ENCODE measurements at regions not wholly inside any gene's neighbourhood (a gene's known extent, or its start where the extent isn't known, plus 50 kb on each side); places are given as distances from the start of the nearest gene placed in this dataset.

- Histone ChIP-seq H3K27me3 (ENCODE audit: control insufficient read depth, insufficient read depth, low read length) (no peaks in the 10 kb centered on the region), H4K20me1 (ENCODE audit: insufficient read depth, low read length) (no peaks in the 10 kb centered on the region), H3K27ac (ENCODE audit: insufficient read depth, low read length) (no peak overlapping the region), H2BK15ac (ENCODE audit: low read depth, low read length) (no peak overlapping the region), H3K4me3 (ENCODE audit: insufficient read depth, low read depth, low read length) (no peak overlapping the region), H4K91ac (ENCODE audit: insufficient read depth, low read depth, low read length) (no peak overlapping the region), H3K9ac (ENCODE audit: low read depth, low read length) (no peak overlapping the region), H2AK5ac (ENCODE audit: low read depth, low read length) (no peak overlapping the region), H2BK120ac (ENCODE audit: low read depth, low read length) (no peak overlapping the region), H4K8ac (ENCODE audit: low read depth in 2 of 2, low read length in 2 of 2) (no peak overlapping the region), H3K36me3 (ENCODE audit: control insufficient read depth, insufficient read depth, low read length) (no peaks in the 10 kb centered on the region), H3K9me1 (ENCODE audit: insufficient read depth, low read length) (no peaks in the 10 kb centered on the region), H3K4ac (ENCODE audit: low read depth, low read length) (no peak overlapping the region), H2BK5ac (ENCODE audit: low read depth, low read length, poor library complexity, severe bottlenecking) (no peak overlapping the region), H3K4me2 (ENCODE audit: low read depth, low read length) (no peak overlapping the region), H3K23ac (ENCODE audit: low read depth, low read length) (no peak overlapping the region), H2BK20ac (ENCODE audit: low read depth, low read length) (no peak overlapping the region), H3K14ac (replicated peaks; ENCODE audit: low read depth, low read length) (no peak overlapping the region), H3K18ac (ENCODE audit: low read depth, low read length) (no peak overlapping the region), H3K4me1 (ENCODE audit: control insufficient read depth, insufficient read depth, low read length) (no peaks in the 10 kb centered on the region), H2AK9ac (replicated peaks; ENCODE audit: low read depth, low read length, poor library complexity) (no peak overlapping the region), H3K56ac (ENCODE audit: extremely low read depth, insufficient read depth, low read length) (no peak overlapping the region), H3K9me3 (ENCODE audit: control insufficient read depth, insufficient read depth, low read length) (peaks cover 43% of the 10 kb centered on the region), H4K5ac (ENCODE audit: low read depth, low read length) (no peak overlapping the region), H3K79me1 (ENCODE audit: low read depth in 1 of 2, low read length in 2 of 2) (no peaks in the 10 kb centered on the region), H2AFZ (replicated peaks; ENCODE audit: low read length, poor library complexity) (no peak overlapping the region)
- DNase-seq: no peak
- dilution Hi-C loops (cut with HindIII; ENCODE audit: low sequenced_read_pairs, unreplicated experiment): no loop called here
- CTCF ChIA-PET: no interaction called here
- POLR2A ChIA-PET (ENCODE audit: unreplicated experiment): no interaction called here
- no CpG with 5 or more reads among the region's 3 CpGs for WGBS, 2 experiments (ENCODE audit: extremely low coverage in 2 of 2, insufficient read length in 1 of 2)
- intact Hi-C loops (cut with micrococcal nuclease): no loop called here
- no TSS peak for BruUV-seq (replicated peaks)
- TF ChIP-seq RFX5 (IDR thresholded peaks at IDR 0.05; ENCODE audit: low read depth, low read length) (no peak), SMC3 (IDR thresholded peaks at IDR 0.05; ENCODE audit: low read depth, low read length) (no peak), RCOR1 (IDR thresholded peaks at IDR 0.05; ENCODE audit: insufficient replicate concordance, low read length) (no peak), RAD21 (IDR thresholded peaks at IDR 0.05; ENCODE audit: low read length) (no peak), CEBPB (IDR thresholded peaks at IDR 0.05; ENCODE audit: low read depth, low read length) (no peak), NFE2L2 (IDR thresholded peaks at IDR 0.05; ENCODE audit: low read depth, low read length) (no peak), FOS (IDR thresholded peaks at IDR 0.05; ENCODE audit: low read depth, low read length) (no peak), MAZ (IDR thresholded peaks at IDR 0.05; ENCODE audit: borderline replicate concordance, low read depth, low read length) (no peak), POLR2A (IDR thresholded peaks at IDR 0.05; ENCODE audit: low read depth, low read length) (no peak), USF2 (IDR thresholded peaks at IDR 0.05; ENCODE audit: low read depth, low read length) (no peak), CTCF (conservative IDR thresholded peaks at IDR 0.05; ENCODE audit: low read depth, low read length) (no peak), MXI1 (IDR thresholded peaks at IDR 0.05; ENCODE audit: borderline replicate concordance, low read depth, low read length) (no peak), BHLHE40 (IDR thresholded peaks at IDR 0.05; ENCODE audit: low read depth, low read length) (no peak)
- in situ Hi-C loops (cut with MboI; ENCODE audit: low sequenced_read_pairs): no loop called here
- ATAC-seq (ENCODE audit: low read depth): no peak
These were observed 137.3 kb downstream of the MYCN start for GRCh38 chr2:16077601-16078000.

Data from IMR-90 (cell line).